HEK293 (cell line): ENCODE measurements at regions not wholly inside any gene's neighbourhood (a gene's known extent, or its start where the extent isn't known, plus 50 kb on each side); places are given as distances from the start of the nearest gene placed in this dataset.

ENCODE experiments used
- CTCF ChIA-PET: fragments of 350-600 bp; formaldehyde crosslinking; extraction: SDS; loops from one replicate; lab custom pipeline; 2021; ENCODE audit warnings: antibody characterized with exemption; lab: Yijun Ruan, JAX
- POLR2A ChIA-PET: fragments of 300-600 bp; formaldehyde crosslinking; extraction: SDS; loops from one replicate; lab custom pipeline; 2020; ENCODE audit warnings: antibody characterized with exemption, inconsistent platforms; lab: Yijun Ruan, JAX
- H3K27ac ChIP-seq: fragments of 200-500 bp; sonication (Bioruptor generic); 2 replicates; pipeline ENCODE4 v1.5.1; 2014; ENCODE audit warnings: low read depth, low read length, control low read depth, inconsistent platforms; ENCODE audit errors: extremely low read depth
- H3K36me3 ChIP-seq, 2 experiments: fragments of 200-500 bp in 1 of 2; sonication (Bioruptor generic) in 1 of 2; 1 replicate in 1 of 2; 2 replicates in 1 of 2; pipeline ENCODE4 v1.5.1; 2014 to 2017; ENCODE audit warnings: inconsistent platforms in 2 of 2, low read length in 2 of 2; ENCODE audit not compliant: control insufficient read depth in 2 of 2, insufficient read depth in 1 of 2
- H3K4me1 ChIP-seq: fragments of 200-500 bp; sonication (Bioruptor generic); 2 replicates; pipeline ENCODE4 v1.5.1; 2014; ENCODE audit warnings: mild to moderate bottlenecking, low read length, inconsistent platforms; ENCODE audit not compliant: control insufficient read depth, insufficient read depth
- H3K4me3 ChIP-seq: 2 replicates; pipeline ENCODE4 v1.5.1; 2011; ENCODE audit warnings: low read depth, mild to moderate bottlenecking, control low read depth, low read length, moderate library complexity
- H3K9me3 ChIP-seq: fragments of 200-500 bp; sonication (Bioruptor generic); 2 replicates; pipeline ENCODE4 v1.5.1; 2014; ENCODE audit warnings: low read depth, low read length, inconsistent platforms; ENCODE audit not compliant: control insufficient read depth, insufficient read depth
- MYNN ChIP-seq: fragments of 450-650 bp; formaldehyde crosslinking; IDR thresholded peaks from 2 replicates; pipeline ENCODE4 v1.5.1; 2016; ENCODE audit warnings: missing biosample characterization, missing genetic modification characterization, borderline replicate concordance
- SCRT2 ChIP-seq: fragments of 450-650 bp; formaldehyde crosslinking; IDR thresholded peaks from 2 replicates; pipeline ENCODE4 v1.5.1; 2016; ENCODE audit warnings: missing biosample characterization, missing genetic modification characterization
- ZBTB1 ChIP-seq: fragments of 450-650 bp; formaldehyde crosslinking; IDR thresholded peaks from 2 replicates; pipeline ENCODE4 v1.5.1; 2016; ENCODE audit warnings: missing biosample characterization, missing genetic modification characterization
- ZNF202 ChIP-seq: fragments of 450-650 bp; formaldehyde crosslinking; IDR thresholded peaks from 2 replicates; pipeline ENCODE4 v1.5.1; 2016; ENCODE audit warnings: missing biosample characterization, missing genetic modification characterization, borderline replicate concordance
- ZNF433 ChIP-seq: fragments of 450-650 bp; formaldehyde crosslinking; IDR thresholded peaks from 2 replicates; pipeline ENCODE4 v1.5.1; 2016; ENCODE audit warnings: missing biosample characterization, missing genetic modification characterization, low read depth
- ZNF530 ChIP-seq: fragments of 450-650 bp; formaldehyde crosslinking; IDR thresholded peaks from 2 replicates; pipeline ENCODE4 v1.5.1; 2016; ENCODE audit warnings: low read depth, missing biosample characterization, missing genetic modification characterization
- ZNF544 ChIP-seq: fragments of 450-650 bp; formaldehyde crosslinking; IDR thresholded peaks from 2 replicates; pipeline ENCODE4 v1.5.0; 2017; ENCODE audit warnings: missing biosample characterization, missing genetic modification characterization
- ZNF549 ChIP-seq: fragments of 450-650 bp; IDR thresholded peaks from 2 replicates; pipeline ENCODE4 v1.5.1; 2018; ENCODE audit warnings: missing biosample characterization, missing genetic modification characterization, mild to moderate bottlenecking, inconsistent platforms, moderate library complexity
- ZNF555 ChIP-seq: fragments of 450-650 bp; formaldehyde crosslinking; conservative IDR thresholded peaks from 2 replicates; pipeline ENCODE4 v1.5.1; 2017; ENCODE audit warnings: missing biosample characterization, mild to moderate bottlenecking, missing genetic modification characterization, inconsistent platforms
- ZNF585B ChIP-seq: fragments of 450-650 bp; formaldehyde crosslinking; IDR thresholded peaks from 2 replicates; pipeline ENCODE4 v1.5.1; 2016; ENCODE audit warnings: missing biosample characterization, missing genetic modification characterization
- ZNF777 ChIP-seq: fragments of 450-650 bp; formaldehyde crosslinking; IDR thresholded peaks from 2 replicates; pipeline ENCODE4 v1.5.1; 2017; ENCODE audit warnings: missing biosample characterization, missing genetic modification characterization, borderline replicate concordance
- TF ChIP-seq, protein P1 (sequence below): fragments of 450-650 bp; formaldehyde crosslinking; IDR thresholded peaks from 2 replicates; pipeline ENCODE4 v1.5.1; 2016; ENCODE audit warnings: missing biosample characterization, missing genetic modification characterization
- TF ChIP-seq, protein P2 (sequence below): fragments of 450-650 bp; formaldehyde crosslinking; IDR thresholded peaks from 2 replicates; pipeline ENCODE4 v1.5.0; 2017; ENCODE audit warnings: missing biosample characterization, missing genetic modification characterization, borderline replicate concordance
- TF ChIP-seq, protein P3 (sequence below): fragments of 450-650 bp; formaldehyde crosslinking; IDR thresholded peaks from 2 replicates; pipeline ENCODE4 v1.5.1; 2016; ENCODE audit warnings: missing biosample characterization, missing genetic modification characterization
- TF ChIP-seq, protein P4 (sequence below): fragments of 450-650 bp; formaldehyde crosslinking; IDR thresholded peaks from 2 replicates; pipeline ENCODE4 v1.5.1; 2016; ENCODE audit warnings: missing biosample characterization, missing genetic modification characterization
- TF ChIP-seq, protein P5 (sequence below): fragments of 450-650 bp; formaldehyde crosslinking; IDR thresholded peaks from 2 replicates; pipeline ENCODE4 v1.5.1; 2016; ENCODE audit warnings: missing biosample characterization, missing genetic modification characterization
- TF ChIP-seq, protein P6 (sequence below): fragments of 450-650 bp; formaldehyde crosslinking; IDR thresholded peaks from 2 replicates; pipeline ENCODE4 v1.5.1; 2016; ENCODE audit warnings: missing biosample characterization, missing genetic modification characterization
- TF ChIP-seq, protein P7 (sequence below): fragments of 450-650 bp; formaldehyde crosslinking; IDR thresholded peaks from 2 replicates; pipeline ENCODE4 v1.5.1; 2017; ENCODE audit warnings: missing biosample characterization, mild to moderate bottlenecking, missing genetic modification characterization, moderate library complexity

DNA sequence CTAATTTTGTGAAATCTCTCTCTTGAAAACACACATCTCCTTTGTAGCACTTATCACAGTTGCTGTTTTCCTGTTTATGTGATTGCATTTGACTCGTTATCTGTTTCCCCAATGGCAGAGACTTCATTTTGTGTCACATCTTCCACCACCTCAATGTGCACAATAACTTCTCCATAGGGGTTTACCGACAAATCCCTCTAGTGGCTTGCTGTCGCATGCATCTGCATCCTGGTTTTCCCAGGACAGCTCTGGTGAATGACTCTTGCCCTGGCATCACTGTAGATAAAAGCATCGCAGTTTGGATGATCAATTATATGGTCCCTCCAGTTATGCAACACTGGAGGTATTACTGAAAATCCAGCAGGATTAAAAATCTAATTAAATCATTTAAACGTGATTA lies 206.5 kb upstream of the BTBD3 start:
- no peaks in the 10 kb centered on the region for H3K36me3 ChIP-seq
- ChIA-PET POLR2A (no interaction called here), CTCF (interaction anchor here (0.7 kb wide), 1 partner anchor 94 kb away, joined by 3 read pairs; no protein-coding TSS in a partner anchor)
- H3K4me1 ChIP-seq = no peaks in the 10 kb centered on the region
- no peak overlapping the region for H3K27ac ChIP-seq
- H3K9me3 ChIP-seq = no peaks in the 10 kb centered on the region
- TF ChIP-seq, protein P1, sequence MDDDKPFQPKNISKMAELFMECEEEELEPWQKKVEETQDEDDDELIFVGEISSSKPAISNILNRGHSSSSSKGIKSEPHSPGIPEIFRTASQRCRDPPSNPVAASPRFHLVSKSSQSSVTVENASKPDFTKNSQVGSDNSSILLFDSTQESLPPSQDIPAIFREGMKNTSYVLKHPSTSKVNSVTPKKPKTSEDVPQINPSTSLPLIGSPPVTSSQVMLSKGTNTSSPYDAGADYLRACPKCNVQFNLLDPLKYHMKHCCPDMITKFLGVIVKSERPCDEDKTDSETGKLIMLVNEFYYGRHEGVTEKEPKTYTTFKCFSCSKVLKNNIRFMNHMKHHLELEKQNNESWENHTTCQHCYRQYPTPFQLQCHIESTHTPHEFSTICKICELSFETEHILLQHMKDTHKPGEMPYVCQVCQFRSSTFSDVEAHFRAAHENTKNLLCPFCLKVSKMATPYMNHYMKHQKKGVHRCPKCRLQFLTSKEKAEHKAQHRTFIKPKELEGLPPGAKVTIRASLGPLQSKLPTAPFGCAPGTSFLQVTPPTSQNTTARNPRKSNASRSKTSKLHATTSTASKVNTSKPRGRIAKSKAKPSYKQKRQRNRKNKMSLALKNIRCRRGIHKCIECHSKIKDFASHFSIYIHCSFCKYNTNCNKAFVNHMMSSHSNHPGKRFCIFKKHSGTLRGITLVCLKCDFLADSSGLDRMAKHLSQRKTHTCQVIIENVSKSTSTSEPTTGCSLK (tag by site-specific recombination) = no peak
- TF ChIP-seq ZNF530 (tag by site-specific recombination) (no peak), ZNF555 (no peak), ZBTB1 (no peak), SCRT2 (no peak), MYNN (tag by site-specific recombination) (no peak), ZNF433 (no peak), ZNF777 (no peak), ZNF549 (tag by site-specific recombination) (no peak), ZNF202 (tag by site-specific recombination) (no peak), ZNF585B (tag by site-specific recombination) (no peak), ZNF544 (tag by site-specific recombination) (no peak)
- TF ChIP-seq, protein P2, sequence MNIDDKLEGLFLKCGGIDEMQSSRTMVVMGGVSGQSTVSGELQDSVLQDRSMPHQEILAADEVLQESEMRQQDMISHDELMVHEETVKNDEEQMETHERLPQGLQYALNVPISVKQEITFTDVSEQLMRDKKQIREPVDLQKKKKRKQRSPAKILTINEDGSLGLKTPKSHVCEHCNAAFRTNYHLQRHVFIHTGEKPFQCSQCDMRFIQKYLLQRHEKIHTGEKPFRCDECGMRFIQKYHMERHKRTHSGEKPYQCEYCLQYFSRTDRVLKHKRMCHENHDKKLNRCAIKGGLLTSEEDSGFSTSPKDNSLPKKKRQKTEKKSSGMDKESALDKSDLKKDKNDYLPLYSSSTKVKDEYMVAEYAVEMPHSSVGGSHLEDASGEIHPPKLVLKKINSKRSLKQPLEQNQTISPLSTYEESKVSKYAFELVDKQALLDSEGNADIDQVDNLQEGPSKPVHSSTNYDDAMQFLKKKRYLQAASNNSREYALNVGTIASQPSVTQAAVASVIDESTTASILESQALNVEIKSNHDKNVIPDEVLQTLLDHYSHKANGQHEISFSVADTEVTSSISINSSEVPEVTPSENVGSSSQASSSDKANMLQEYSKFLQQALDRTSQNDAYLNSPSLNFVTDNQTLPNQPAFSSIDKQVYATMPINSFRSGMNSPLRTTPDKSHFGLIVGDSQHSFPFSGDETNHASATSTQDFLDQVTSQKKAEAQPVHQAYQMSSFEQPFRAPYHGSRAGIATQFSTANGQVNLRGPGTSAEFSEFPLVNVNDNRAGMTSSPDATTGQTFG = no peak
- TF ChIP-seq, protein P3, sequence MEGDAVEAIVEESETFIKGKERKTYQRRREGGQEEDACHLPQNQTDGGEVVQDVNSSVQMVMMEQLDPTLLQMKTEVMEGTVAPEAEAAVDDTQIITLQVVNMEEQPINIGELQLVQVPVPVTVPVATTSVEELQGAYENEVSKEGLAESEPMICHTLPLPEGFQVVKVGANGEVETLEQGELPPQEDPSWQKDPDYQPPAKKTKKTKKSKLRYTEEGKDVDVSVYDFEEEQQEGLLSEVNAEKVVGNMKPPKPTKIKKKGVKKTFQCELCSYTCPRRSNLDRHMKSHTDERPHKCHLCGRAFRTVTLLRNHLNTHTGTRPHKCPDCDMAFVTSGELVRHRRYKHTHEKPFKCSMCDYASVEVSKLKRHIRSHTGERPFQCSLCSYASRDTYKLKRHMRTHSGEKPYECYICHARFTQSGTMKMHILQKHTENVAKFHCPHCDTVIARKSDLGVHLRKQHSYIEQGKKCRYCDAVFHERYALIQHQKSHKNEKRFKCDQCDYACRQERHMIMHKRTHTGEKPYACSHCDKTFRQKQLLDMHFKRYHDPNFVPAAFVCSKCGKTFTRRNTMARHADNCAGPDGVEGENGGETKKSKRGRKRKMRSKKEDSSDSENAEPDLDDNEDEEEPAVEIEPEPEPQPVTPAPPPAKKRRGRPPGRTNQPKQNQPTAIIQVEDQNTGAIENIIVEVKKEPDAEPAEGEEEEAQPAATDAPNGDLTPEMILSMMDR (tag by site-specific recombination) = no peak
- TF ChIP-seq, protein P4, sequence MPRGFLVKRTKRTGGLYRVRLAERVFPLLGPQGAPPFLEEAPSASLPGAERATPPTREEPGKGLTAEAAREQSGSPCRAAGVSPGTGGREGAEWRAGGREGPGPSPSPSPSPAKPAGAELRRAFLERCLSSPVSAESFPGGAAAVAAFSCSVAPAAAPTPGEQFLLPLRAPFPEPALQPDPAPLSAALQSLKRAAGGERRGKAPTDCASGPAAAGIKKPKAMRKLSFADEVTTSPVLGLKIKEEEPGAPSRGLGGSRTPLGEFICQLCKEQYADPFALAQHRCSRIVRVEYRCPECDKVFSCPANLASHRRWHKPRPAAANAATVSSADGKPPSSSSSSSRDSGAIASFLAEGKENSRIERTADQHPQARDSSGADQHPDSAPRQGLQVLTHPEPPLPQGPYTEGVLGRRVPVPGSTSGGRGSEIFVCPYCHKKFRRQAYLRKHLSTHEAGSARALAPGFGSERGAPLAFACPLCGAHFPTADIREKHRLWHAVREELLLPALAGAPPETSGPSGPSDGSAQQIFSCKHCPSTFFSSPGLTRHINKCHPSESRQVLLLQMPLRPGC (tag by site-specific recombination) = no peak
- TF ChIP-seq, protein P5, sequence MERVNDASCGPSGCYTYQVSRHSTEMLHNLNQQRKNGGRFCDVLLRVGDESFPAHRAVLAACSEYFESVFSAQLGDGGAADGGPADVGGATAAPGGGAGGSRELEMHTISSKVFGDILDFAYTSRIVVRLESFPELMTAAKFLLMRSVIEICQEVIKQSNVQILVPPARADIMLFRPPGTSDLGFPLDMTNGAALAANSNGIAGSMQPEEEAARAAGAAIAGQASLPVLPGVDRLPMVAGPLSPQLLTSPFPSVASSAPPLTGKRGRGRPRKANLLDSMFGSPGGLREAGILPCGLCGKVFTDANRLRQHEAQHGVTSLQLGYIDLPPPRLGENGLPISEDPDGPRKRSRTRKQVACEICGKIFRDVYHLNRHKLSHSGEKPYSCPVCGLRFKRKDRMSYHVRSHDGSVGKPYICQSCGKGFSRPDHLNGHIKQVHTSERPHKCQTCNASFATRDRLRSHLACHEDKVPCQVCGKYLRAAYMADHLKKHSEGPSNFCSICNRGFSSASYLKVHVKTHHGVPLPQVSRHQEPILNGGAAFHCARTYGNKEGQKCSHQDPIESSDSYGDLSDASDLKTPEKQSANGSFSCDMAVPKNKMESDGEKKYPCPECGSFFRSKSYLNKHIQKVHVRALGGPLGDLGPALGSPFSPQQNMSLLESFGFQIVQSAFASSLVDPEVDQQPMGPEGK (tag by site-specific recombination) = no peak
- TF ChIP-seq, protein P6, sequence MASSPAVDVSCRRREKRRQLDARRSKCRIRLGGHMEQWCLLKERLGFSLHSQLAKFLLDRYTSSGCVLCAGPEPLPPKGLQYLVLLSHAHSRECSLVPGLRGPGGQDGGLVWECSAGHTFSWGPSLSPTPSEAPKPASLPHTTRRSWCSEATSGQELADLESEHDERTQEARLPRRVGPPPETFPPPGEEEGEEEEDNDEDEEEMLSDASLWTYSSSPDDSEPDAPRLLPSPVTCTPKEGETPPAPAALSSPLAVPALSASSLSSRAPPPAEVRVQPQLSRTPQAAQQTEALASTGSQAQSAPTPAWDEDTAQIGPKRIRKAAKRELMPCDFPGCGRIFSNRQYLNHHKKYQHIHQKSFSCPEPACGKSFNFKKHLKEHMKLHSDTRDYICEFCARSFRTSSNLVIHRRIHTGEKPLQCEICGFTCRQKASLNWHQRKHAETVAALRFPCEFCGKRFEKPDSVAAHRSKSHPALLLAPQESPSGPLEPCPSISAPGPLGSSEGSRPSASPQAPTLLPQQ (tag by site-specific recombination) = no peak
- TF ChIP-seq, protein P7, sequence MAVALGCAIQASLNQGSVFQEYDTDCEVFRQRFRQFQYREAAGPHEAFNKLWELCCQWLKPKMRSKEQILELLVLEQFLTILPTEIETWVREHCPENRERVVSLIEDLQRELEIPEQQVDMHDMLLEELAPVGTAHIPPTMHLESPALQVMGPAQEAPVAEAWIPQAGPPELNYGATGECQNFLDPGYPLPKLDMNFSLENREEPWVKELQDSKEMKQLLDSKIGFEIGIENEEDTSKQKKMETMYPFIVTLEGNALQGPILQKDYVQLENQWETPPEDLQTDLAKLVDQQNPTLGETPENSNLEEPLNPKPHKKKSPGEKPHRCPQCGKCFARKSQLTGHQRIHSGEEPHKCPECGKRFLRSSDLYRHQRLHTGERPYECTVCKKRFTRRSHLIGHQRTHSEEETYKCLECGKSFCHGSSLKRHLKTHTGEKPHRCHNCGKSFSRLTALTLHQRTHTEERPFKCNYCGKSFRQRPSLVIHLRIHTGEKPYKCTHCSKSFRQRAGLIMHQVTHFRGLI = no peak
- no peak overlapping the region for H3K4me3 ChIP-seq
